ENCODE measurements at regions not wholly inside any gene's neighbourhood (a gene's known extent, or its start where the extent isn't known, plus 50 kb on each side); places are given as distances from the start of the nearest gene placed in this dataset.
"Not testable (repeated sequence)": the region's sequence is repeated elsewhere in the genome, so short reads cannot be mapped to it uniquely, and the experiment has no call there.

DNA sequence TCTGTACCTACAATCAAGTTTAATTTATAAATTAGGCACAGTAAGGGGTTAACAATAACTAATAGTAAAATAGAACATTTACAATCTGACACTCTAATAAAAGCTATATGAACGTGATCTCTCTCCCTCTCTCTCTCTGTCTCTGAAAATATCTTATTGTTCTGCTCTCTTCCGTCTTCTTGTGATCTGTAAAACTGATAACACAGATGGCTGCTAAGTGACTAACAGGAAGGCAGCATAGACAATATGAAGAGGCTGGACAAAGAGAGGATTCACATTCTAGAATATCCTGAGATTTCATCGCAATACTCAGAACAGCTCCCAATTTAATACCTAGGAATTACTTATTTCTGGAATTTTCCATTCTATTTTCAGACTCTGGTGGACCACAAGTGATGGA lies 827.2 kb downstream of the FLRT2 start:
- TF ChIP-seq, protein P1, sequence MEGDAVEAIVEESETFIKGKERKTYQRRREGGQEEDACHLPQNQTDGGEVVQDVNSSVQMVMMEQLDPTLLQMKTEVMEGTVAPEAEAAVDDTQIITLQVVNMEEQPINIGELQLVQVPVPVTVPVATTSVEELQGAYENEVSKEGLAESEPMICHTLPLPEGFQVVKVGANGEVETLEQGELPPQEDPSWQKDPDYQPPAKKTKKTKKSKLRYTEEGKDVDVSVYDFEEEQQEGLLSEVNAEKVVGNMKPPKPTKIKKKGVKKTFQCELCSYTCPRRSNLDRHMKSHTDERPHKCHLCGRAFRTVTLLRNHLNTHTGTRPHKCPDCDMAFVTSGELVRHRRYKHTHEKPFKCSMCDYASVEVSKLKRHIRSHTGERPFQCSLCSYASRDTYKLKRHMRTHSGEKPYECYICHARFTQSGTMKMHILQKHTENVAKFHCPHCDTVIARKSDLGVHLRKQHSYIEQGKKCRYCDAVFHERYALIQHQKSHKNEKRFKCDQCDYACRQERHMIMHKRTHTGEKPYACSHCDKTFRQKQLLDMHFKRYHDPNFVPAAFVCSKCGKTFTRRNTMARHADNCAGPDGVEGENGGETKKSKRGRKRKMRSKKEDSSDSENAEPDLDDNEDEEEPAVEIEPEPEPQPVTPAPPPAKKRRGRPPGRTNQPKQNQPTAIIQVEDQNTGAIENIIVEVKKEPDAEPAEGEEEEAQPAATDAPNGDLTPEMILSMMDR (IDR thresholded peaks at IDR 0.05; ENCODE audit: insufficient read depth, low read length): no peak
- H3K4me3 ChIP-seq (ENCODE audit: low read depth, low read length): no peak overlapping the region
- no peak for DNase-seq (ENCODE audit: low read depth)

DNA sequence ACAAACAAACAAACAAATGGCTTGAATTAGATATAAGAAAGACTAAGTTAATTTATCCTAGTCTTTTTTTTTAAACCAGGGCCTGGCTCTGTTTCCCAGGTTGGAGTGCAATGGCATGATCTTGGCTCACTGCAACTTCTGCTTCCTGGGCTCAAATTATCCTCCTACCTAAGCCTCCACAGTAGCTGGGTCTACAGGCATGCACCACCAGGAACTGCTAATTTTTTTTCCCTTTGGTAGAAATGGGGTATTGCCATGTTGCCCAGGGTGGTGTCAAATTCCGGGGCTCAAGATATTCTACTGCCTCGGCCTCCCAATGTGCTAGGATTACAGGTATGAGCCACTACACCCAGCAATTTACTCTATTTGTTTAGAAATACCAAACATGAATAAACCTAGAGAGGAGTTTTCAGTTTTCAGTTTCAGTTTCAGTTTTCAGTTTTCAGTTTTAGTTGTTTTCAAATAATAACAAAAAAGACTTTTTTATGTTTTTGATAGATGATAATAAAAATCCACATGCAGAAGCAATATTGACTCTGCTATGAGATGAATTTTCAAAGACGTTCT lies 817.0 kb downstream of the FLRT2 start:
- H3K4me3 ChIP-seq (ENCODE audit: low read depth, low read length): no peak overlapping the region
- TF ChIP-seq, protein P1 (IDR thresholded peaks at IDR 0.05; ENCODE audit: insufficient read depth, low read length): no peak
- DNase-seq (ENCODE audit: low read depth): no peak

DNA sequence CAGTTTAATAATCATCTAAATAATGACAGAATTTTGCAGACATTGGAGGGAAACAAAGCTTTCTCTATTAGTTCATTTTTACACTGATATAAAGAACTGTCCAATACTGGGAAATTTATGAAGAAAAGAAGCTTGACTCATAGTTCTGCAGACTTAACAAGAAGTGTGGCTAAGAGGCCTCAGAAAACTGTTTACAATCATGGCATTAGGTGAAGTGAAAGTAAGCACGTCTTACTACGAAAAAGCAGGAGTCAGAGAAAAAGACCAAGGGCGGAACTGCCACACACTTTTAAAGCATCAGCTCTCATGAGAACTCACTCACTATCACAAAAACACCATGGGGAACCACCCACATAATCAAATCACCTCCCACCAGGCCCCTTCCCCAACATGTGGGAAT lies 804.4 kb downstream of the FLRT2 start:
- H3K4me3 ChIP-seq (ENCODE audit: low read depth, low read length): no peak overlapping the region
- no peak for DNase-seq (ENCODE audit: low read depth)
- TF ChIP-seq, protein P1 (IDR thresholded peaks at IDR 0.05; ENCODE audit: insufficient read depth, low read length): no peak

DNA sequence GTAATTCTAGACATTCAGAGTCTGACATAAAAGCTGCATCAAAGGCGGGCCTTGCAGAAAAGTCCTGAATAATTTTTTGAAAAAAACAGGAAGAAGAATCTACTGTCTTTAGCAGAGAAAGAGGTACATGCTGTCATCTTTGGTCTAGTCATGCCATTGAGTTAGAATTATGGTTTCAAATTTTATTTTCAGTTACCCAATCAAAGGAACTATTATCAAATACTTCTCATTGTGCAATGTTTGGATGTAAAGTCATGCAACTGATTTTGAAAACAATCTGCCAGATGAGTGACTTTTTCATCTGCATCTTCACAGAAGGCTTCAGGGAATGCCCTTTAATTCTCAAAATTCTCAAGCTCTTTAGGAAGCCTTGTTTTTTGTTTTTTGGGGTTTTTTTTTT lies 803.5 kb downstream of the FLRT2 start:
- DNase-seq (ENCODE audit: low read depth): no peak
- no peak overlapping the region for H3K4me3 ChIP-seq (ENCODE audit: low read depth, low read length)
- TF ChIP-seq, protein P1 (IDR thresholded peaks at IDR 0.05; ENCODE audit: insufficient read depth, low read length): no peak

DNA sequence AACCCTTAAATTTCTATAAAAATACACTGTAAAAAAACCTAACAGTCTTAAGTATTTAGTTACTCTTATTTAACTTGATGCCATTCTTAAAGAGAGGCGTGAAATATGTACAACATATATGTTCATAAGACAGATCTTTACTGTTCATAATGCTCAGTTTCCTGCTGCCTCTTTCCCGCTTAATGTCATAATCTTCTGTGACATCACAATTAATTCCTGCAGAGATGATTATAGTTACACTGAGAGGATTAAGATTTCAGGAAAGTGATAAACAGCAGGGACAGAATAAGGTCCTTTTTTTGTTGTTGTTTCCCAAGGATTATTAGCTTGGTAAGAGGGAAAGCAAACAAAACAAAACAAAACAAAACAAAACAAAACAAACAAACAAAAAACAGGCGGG lies 801.4 kb downstream of the FLRT2 start:
- no peak for DNase-seq (ENCODE audit: low read depth)
- no peak overlapping the region for H3K4me3 ChIP-seq (ENCODE audit: low read depth, low read length)
- TF ChIP-seq, protein P1 (IDR thresholded peaks at IDR 0.05; ENCODE audit: insufficient read depth, low read length): no peak

DNA sequence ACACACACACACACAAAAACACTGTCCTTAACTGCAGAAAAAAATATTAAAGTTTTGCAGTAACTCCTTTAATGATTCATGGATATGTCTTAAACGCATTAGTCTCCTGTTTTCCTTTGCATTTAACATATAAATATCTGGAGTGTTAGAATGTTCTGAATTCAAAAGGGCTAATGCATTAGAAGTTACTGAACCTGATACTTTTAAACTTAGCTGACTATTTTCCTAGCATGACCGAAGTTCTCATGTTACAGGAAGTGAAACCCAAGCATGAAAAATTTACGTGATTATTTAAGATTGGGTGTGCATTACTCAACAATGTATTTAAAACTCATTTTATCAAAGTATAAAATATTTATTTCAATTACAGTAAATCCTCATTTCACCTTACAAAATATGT lies 791.2 kb downstream of the FLRT2 start:
- H3K4me3 ChIP-seq (ENCODE audit: low read depth, low read length): no peak overlapping the region
- TF ChIP-seq, protein P1 (IDR thresholded peaks at IDR 0.05; ENCODE audit: insufficient read depth, low read length): no peak
- no peak for DNase-seq (ENCODE audit: low read depth)

DNA sequence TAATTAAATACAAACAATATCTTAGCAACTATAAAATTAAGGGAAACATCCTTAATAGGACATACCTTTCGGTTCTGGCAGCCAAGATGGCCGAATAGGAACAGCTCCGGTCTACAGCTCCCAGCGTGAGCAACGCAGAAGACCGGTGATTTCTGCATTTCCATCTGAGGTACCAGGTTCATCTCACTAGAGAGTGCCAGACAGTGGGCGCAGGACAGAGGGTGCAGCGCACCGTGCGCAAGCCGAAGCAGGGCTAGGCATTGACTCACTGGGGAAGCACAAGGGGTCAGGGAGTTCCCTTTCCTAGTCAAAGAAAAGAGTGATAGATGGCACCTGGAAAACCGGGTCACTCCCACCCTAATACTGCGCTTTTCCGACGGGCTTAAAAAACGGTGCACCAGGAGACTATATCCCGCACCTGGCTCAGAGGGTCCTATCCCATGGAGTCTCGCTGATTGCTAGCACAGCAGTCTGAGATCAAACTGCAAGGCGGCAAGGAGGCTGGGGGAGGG lies 782.3 kb downstream of the FLRT2 start:
- not testable (repeated sequence) for H3K4me3 ChIP-seq (ENCODE audit: low read depth, low read length); DNase-seq (ENCODE audit: low read depth)
